SK-N-SH (cell line): ENCODE measurements at regions not wholly inside any gene's neighbourhood (a gene's known extent, or its start where the extent isn't known, plus 50 kb on each side); places are given as distances from the start of the nearest gene placed in this dataset.
A peak's percentile ranks its signal among the peaks of the same experiment; 100 is the strongest.

Experiments
- CTCF ChIA-PET: fragments of 300-600, 350-600 bp; formaldehyde crosslinking; extraction: SDS; loops from one replicate; lab custom pipeline; 2021; lab: Yijun Ruan, JAX
- POLR2A ChIA-PET: fragments of 350-600 bp; sonication (Branson Sonifier 250); formaldehyde crosslinking; extraction: SDS; loops from one replicate; lab custom pipeline; 2020; ENCODE audit warnings: antibody characterized with exemption, inconsistent platforms; lab: Yijun Ruan, JAX
- DNase-seq: peaks from one replicate; pipeline ENCODE4 v3.0.0; 2012
- H2AFZ ChIP-seq: fragments of 200-600 bp; sonication (generic); 2 replicates; pipeline ENCODE4 v1.8.1; 2016; ENCODE audit warnings: antibody characterized with exemption, mild to moderate bottlenecking, low read depth
- H3F3A ChIP-seq: fragments of 200-600 bp; sonication (generic); replicated peaks from 2 replicates; pipeline ENCODE3; 2016; ENCODE audit warnings: antibody characterized with exemption, mild to moderate bottlenecking; ENCODE audit not compliant: insufficient read depth
- H3K27ac ChIP-seq, 2 experiments: fragments of 200-500 bp in 1 of 2; fragments of 200-600 bp in 1 of 2; sonication (Bioruptor generic) in 1 of 2; sonication (generic), shearing (Covaris generic) in 1 of 2; 2 replicates each; pipeline versions ENCODE4 v1.5.1 to v1.6.1; 2014 to 2016; ENCODE audit warnings: low read depth in 2 of 2, inconsistent platforms in 1 of 2, low read length in 1 of 2, mild to moderate bottlenecking in 1 of 2, mixed read lengths in 1 of 2
- H3K27me3 ChIP-seq: fragments of 200-600 bp; sonication (generic), shearing (Covaris generic); 2 replicates; pipeline ENCODE4 v1.6.1; 2016; ENCODE audit warnings: mixed run types; ENCODE audit not compliant: insufficient read depth
- H3K36me3 ChIP-seq, 2 experiments: fragments of 200-500 bp in 1 of 2; fragments of 200-600 bp in 1 of 2; sonication (Bioruptor generic) in 1 of 2; sonication (generic) in 1 of 2; replicated peaks in 1 of 2; 2 replicates each; pipeline versions ENCODE3 to v1.5.1; 2014 to 2016; ENCODE audit warnings: low read length in 1 of 2, mild to moderate bottlenecking in 1 of 2; ENCODE audit not compliant: insufficient read depth in 2 of 2, control insufficient read depth in 1 of 2
- H3K4me1 ChIP-seq, 2 experiments: fragments of 200-500 bp in 1 of 2; fragments of 200-600 bp in 1 of 2; sonication (Bioruptor generic) in 1 of 2; sonication (generic), shearing (Covaris generic) in 1 of 2; 2 replicates each; pipeline versions ENCODE4 v1.5.1 to v1.6.1; 2014 to 2016; ENCODE audit warnings: low read depth in 1 of 2, low read length in 1 of 2, mixed run types in 1 of 2; ENCODE audit not compliant: insufficient read depth in 2 of 2, control insufficient read depth in 1 of 2
- H3K4me2 ChIP-seq: fragments of 200-600 bp; sonication (generic), shearing (Covaris generic); 2 replicates; pipeline ENCODE4 v1.6.1; 2017; ENCODE audit warnings: mixed run types
- H3K4me3 ChIP-seq, 2 experiments: fragments of 200-500 bp in 1 of 2; fragments of 200-600 bp in 1 of 2; sonication (Bioruptor generic) in 1 of 2; sonication (generic), shearing (Covaris generic) in 1 of 2; 2 replicates each; pipeline versions ENCODE4 v1.5.1 to v1.8.1; 2014 to 2016; ENCODE audit warnings: low read depth in 2 of 2, inconsistent platforms in 1 of 2, low read length in 1 of 2, mild to moderate bottlenecking in 1 of 2, mixed read lengths in 1 of 2, moderate library complexity in 1 of 2
- H3K79me2 ChIP-seq: fragments of 200-600 bp; sonication (generic); 2 replicates; pipeline ENCODE4 v1.8.1; 2017; ENCODE audit warnings: mild to moderate bottlenecking; ENCODE audit not compliant: insufficient read depth
- H3K9ac ChIP-seq: fragments of 200-600 bp; sonication (generic); 2 replicates; pipeline ENCODE4 v1.6.1; 2017; ENCODE audit warnings: mixed run types
- H3K9me2 ChIP-seq: fragments of 200-600 bp; sonication (generic); 2 replicates; pipeline ENCODE4 v1.6.1; 2017; ENCODE audit warnings: mixed run types
- H3K9me3 ChIP-seq: fragments of 200-600 bp; sonication (generic); 2 replicates; pipeline ENCODE4 v1.6.1; 2017; ENCODE audit warnings: mixed run types, mild to moderate bottlenecking, moderate library complexity
- H4K20me1 ChIP-seq: fragments of 200-600 bp; sonication (generic); 2 replicates; pipeline ENCODE4 v1.6.1; 2017; ENCODE audit warnings: mild to moderate bottlenecking, mixed run types; ENCODE audit not compliant: insufficient read depth
- EP300 ChIP-seq, 2 experiments: IDR thresholded peaks; 2 replicates each; pipeline versions ENCODE4 v1.4.0 to v1.6.1; 2012; ENCODE audit warnings: borderline replicate concordance in 1 of 2, low read depth in 1 of 2, low read length in 1 of 2
- EZH2phosphoT487 ChIP-seq: fragments of 200-600 bp; sonication (generic); IDR thresholded peaks from 2 replicates; pipeline ENCODE4 v1.6.1; 2017; ENCODE audit warnings: low read depth, mixed run types, mild to moderate bottlenecking, antibody characterized with exemption, moderate library complexity, borderline replicate concordance
- FOXJ3 ChIP-seq: sonication (generic); formaldehyde crosslinking; IDR thresholded peaks from 2 replicates; pipeline ENCODE4 v1.5.1; 2020; ENCODE audit warnings: mild to moderate bottlenecking, missing genetic modification reagents
- GATA2 ChIP-seq: sonication (generic); formaldehyde crosslinking; IDR thresholded peaks from 2 replicates; pipeline ENCODE4 v1.5.0; 2020; ENCODE audit warnings: mild to moderate bottlenecking, missing genetic modification reagents
- MEF2A ChIP-seq: IDR thresholded peaks from 2 replicates; pipeline ENCODE4 v1.4.0; 2012; ENCODE audit warnings: low read depth, borderline replicate concordance
- NRF1 ChIP-seq: IDR thresholded peaks from 2 replicates; pipeline ENCODE4 v1.6.1; 2012; ENCODE audit warnings: low read depth, mild to moderate bottlenecking, low read length
- PBX3 ChIP-seq: IDR thresholded peaks from 2 replicates; pipeline ENCODE4; 2012
- RCOR1 ChIP-seq: fragments of 150-350 bp; IDR thresholded peaks from 2 replicates; pipeline ENCODE4 v1.6.1; 2017; ENCODE audit warnings: antibody characterized with exemption, low read length
- TCF12 ChIP-seq: IDR thresholded peaks from 2 replicates; pipeline ENCODE4 v1.4.0; 2012
- TEAD4 ChIP-seq: IDR thresholded peaks from 2 replicates; pipeline ENCODE4 v1.4.0; 2012; ENCODE audit warnings: mild to moderate bottlenecking, borderline replicate concordance; ENCODE audit not compliant: insufficient read depth
- YY1 ChIP-seq: IDR thresholded peaks from 2 replicates; pipeline ENCODE4 v1.4.0; 2012; ENCODE audit warnings: low read depth, mild to moderate bottlenecking
- WGBS: methylation state at CpG from one replicate; pipeline ENCODE4 v1.1.6; 2017; ENCODE audit warnings: low lambda C conversion rate; 5-methylcytosine and 5-hydroxymethylcytosine counted together
- TF ChIP-seq, protein P1 (sequence below): IDR thresholded peaks from 2 replicates; pipeline ENCODE4 v1.4.0; 2012; ENCODE audit warnings: low read depth, borderline replicate concordance

DNA sequence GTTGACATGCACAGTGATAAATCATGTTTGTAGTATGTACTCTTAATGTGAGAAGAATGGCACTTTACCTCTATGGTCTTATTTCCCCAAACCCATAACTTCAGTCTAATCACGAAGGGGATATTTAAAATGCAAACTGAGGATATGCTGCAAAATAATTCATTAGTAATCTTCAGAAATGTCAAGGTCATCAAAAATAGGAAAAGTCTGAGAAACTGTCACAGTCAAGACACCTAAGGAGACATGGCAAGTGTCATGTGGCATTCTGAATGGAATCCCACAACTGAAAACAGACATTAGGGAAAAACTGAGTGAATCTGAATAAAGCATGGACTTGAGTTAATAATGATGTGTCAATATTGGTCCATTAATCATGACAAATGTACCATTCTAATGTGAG lies 605.5 kb upstream of the ANKRD30A start:
- no peaks in the 10 kb centered on the region for H3F3A ChIP-seq
- no peak for DNase-seq
- H3K9me3 ChIP-seq, result no peaks in the 10 kb centered on the region
- H3K9ac ChIP-seq, result no peak overlapping the region
- H3K4me1 ChIP-seq, result peaks cover 5% of the 10 kb centered on the region in 2 experiments; a peak in 3 of 4 replicates
- ChIA-PET POLR2A (no interaction called here), CTCF (no interaction called here)
- H3K4me2 ChIP-seq, result no peak overlapping the region
- no peaks in the 10 kb centered on the region for H3K79me2 ChIP-seq
- H3K27ac ChIP-seq, result no peak overlapping the region
- no peaks in the 10 kb centered on the region for H3K9me2 ChIP-seq
- no peak overlapping the region for H3K4me3 ChIP-seq
- H4K20me1 ChIP-seq, result no peaks in the 10 kb centered on the region
- no peaks in the 10 kb centered on the region for H3K27me3 ChIP-seq
- 68% methylated on average over 1 of the region's 1 CpG for WGBS
- H3K36me3 ChIP-seq, result no peaks in the 10 kb centered on the region
- no peak for TF ChIP-seq TEAD4
- no peak for TF ChIP-seq RCOR1
- no peak overlapping the region for H2AFZ ChIP-seq

DNA sequence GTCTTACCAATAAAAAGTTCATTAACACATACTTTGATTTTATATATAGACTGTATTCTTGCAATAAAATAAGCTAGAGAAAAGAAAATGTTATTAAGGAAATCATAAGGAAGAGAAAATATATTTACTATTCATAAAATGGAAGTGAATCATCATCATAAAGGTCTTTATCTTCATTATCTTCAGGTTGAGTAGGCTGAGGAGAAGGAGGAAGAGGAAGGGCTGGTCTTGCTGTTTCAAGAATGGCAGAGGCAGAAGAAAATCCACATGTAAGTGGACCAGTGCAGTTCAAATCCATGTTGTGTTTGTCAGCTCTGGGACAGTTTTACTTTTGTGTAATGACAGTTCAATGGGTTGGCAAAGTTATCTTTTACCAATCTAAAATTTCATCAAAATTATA lies 609.1 kb upstream of the ANKRD30A start:
- H3K9me3 ChIP-seq, result no peaks in the 10 kb centered on the region
- peaks cover 9 to 14% of the 10 kb centered on the region in 2 experiments; a peak in 3 of 4 replicates for H3K4me1 ChIP-seq
- H3K27me3 ChIP-seq, result no peaks in the 10 kb centered on the region
- no peak overlapping the region for H3K9ac ChIP-seq
- POLR2A ChIA-PET, result no interaction called here
- CTCF ChIA-PET, result no interaction called here
- no peaks in the 10 kb centered on the region for H3K36me3 ChIP-seq
- H4K20me1 ChIP-seq, result no peaks in the 10 kb centered on the region
- no peak overlapping the region for H3K27ac ChIP-seq
- TF ChIP-seq, protein P1, sequence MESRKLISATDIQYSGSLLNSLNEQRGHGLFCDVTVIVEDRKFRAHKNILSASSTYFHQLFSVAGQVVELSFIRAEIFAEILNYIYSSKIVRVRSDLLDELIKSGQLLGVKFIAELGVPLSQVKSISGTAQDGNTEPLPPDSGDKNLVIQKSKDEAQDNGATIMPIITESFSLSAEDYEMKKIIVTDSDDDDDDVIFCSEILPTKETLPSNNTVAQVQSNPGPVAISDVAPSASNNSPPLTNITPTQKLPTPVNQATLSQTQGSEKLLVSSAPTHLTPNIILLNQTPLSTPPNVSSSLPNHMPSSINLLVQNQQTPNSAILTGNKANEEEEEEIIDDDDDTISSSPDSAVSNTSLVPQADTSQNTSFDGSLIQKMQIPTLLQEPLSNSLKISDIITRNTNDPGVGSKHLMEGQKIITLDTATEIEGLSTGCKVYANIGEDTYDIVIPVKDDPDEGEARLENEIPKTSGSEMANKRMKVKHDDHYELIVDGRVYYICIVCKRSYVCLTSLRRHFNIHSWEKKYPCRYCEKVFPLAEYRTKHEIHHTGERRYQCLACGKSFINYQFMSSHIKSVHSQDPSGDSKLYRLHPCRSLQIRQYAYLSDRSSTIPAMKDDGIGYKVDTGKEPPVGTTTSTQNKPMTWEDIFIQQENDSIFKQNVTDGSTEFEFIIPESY, result no peak
- TF ChIP-seq FOXJ3 (CRISPR knock-in tag) (no peak), EZH2phosphoT487 (no peak), GATA2 (CRISPR knock-in tag) (no peak), MEF2A (no peak)
- TF ChIP-seq, all 33 proteins: peak for 0
- Histone ChIP-seq H3F3A (no peaks in the 10 kb centered on the region), H3K4me2 (no peak overlapping the region), H3K9me2 (no peaks in the 10 kb centered on the region), H3K4me3 (no peak overlapping the region), H2AFZ (0 out of 2 replicates have a peak overlapping the region, but pooled peaks have one; percentile 44), H3K79me2 (no peaks in the 10 kb centered on the region)
- no peak for DNase-seq

DNA sequence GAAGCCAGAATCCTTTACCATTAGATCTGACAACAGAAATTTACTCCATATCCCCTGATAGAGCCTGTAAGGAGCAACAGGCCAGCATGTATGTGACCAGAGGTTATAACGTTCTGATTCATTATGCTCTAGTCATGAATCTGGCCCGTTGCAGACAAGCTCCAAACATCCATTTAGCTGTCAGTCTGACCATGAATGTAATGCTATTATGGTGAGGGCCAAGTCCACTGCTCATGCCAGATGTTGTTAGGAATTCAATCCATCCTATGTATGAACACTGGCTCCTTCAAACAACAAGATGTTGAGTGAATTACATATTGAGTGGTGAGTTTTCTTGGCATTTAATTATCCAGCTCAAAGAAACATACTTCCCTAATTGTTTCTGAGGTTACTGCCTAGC lies 610.1 kb upstream of the ANKRD30A start:
- Histone ChIP-seq H4K20me1 (no peaks in the 10 kb centered on the region), H3K9me3 (no peaks in the 10 kb centered on the region), H3K4me1 (peaks cover 14% of the 10 kb centered on the region in 2 experiments; a peak in 3 of 4 replicates), H3K27me3 (no peaks in the 10 kb centered on the region), H3K27ac (peak overlapping the region in 1 of 2 experiments; percentile 39; a peak in 2 of 4 replicates), H3K9ac (no peak overlapping the region), H3K9me2 (no peaks in the 10 kb centered on the region), H3K79me2 (no peaks in the 10 kb centered on the region), H2AFZ (peak overlapping the region; percentile 31; the same call in 1 of the 2 replicates), H3K36me3 (no peaks in the 10 kb centered on the region), H3K4me3 (no peak overlapping the region), H3F3A (no peaks in the 10 kb centered on the region), H3K4me2 (no peak overlapping the region)
- TF ChIP-seq TCF12 (peak; percentile 39; the same call in 1 of the 2 replicates), PBX3 (peak; percentile 35; the same call in 1 of the 2 replicates), NRF1 (no peak), EP300 (IDR thresholded peaks at IDR 0.05; ENCODE audit: borderline replicate concordance in 1 of 2, low read depth in 1 of 2, low read length in 1 of 2) (peak in 1 of 2 experiments; percentile 58; a peak in 2 of 4 replicates), YY1 (no peak)
- ChIA-PET POLR2A (no interaction called here), CTCF (no interaction called here)
- DNase-seq, result peak; percentile 47
- WGBS, result 12% methylated on average over 2 of the region's 2 CpGs
